ENCODE measurements at regions not wholly inside any gene's neighbourhood (a gene's known extent, or its start where the extent isn't known, plus 50 kb on each side); places are given as distances from the start of the nearest gene placed in this dataset.

- no peaks in the 10 kb centered on the region for H3K27me3 ChIP-seq (ENCODE audit: control insufficient read depth, insufficient read depth, low read length)
- DNase-seq (ENCODE audit: low read depth, low spot score) (no peak), ATAC-seq (no peak)
- CTCF ChIA-PET, result no interaction called here
- in situ Hi-C loops (cut with HindIII; ENCODE audit: low pct_unique_long_range_greater_than_20kb, low sequenced_read_pairs) (no loop called here), intact Hi-C loops (cut with micrococcal nuclease; ENCODE audit: unreplicated experiment) (loop anchor here (10.0 kb wide), 1 partner anchor 130 kb away; no protein-coding TSS in a partner anchor)
- POLR2A ChIA-PET, result no interaction called here
- H3K27ac ChIP-seq (ENCODE audit: low read length), result no peak overlapping the region
- TF ChIP-seq SIN3A (IDR thresholded peaks at IDR 0.05; ENCODE audit: borderline replicate concordance, insufficient read depth, low read depth, low read length), result no peak
- H3K9me3 ChIP-seq (ENCODE audit: control insufficient read depth, insufficient read depth, low read depth, low read length), result no peaks in the 10 kb centered on the region
- no TSS peak for BruUV-seq (replicated peaks)
- H3K4me1 ChIP-seq (ENCODE audit: control insufficient read depth, insufficient read depth, low read length), result no peaks in the 10 kb centered on the region
- H3K36me3 ChIP-seq (ENCODE audit: control insufficient read depth, insufficient read depth, low read length), result no peaks in the 10 kb centered on the region
- H3K4me3 ChIP-seq (ENCODE audit: low read depth in 2 of 2, low read length in 2 of 2), result no peak overlapping the region
Observed at GRCh38 chr15:69724333-69724732, 271.7 kb downstream of the RPLP1 start.

DNA sequence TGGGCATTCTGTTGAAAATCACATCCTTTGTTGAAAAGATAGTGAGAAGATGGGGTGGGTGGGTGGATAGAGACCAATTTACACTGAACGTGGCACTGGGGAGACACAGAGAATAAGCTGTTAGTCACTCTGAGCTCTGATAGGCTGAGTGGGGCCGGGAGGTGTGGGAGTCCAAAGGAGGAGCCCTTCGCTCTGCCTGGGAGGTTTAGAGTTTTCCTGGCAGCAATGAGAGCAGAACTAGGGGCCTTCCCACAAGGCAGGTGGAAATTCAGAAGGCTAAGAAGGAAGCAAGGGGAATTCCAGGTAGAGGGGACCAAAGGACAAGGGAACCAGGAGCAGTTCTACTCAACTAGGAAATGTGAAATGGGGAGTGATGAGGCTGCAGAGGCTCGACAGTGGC, 272.7 kb downstream of the RPLP1 start:
- ATAC-seq, result no peak
- no peak overlapping the region for H3K4me3 ChIP-seq (ENCODE audit: low read depth in 2 of 2, low read length in 2 of 2)
- CTCF ChIA-PET, result interaction anchor here (0.6 to 0.7 kb wide), 2 partner anchors 149 to 813 kb away, joined by 7 to 9 read pairs; no protein-coding TSS in a partner anchor

DNA sequence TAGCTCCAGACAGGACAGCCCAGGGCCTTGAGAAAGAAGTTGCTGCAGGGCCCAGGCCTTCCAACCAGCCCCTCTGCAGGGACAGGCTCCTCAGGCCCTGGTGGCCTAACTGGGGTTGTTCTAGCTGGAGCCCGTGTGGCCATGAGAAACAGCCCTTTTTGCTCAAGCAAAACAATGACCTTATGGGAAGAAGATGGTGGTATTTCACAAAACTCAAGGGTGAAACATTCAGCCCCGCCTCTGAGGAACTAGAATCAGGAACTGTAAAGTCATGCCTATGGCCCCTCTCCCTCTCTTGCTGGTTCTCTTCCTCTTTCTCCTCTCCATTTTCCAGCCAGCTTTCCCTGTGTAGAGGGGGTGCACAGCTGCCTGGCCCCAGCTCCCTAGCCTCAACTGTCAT, 273.3 kb downstream of the RPLP1 start:
- DNase-seq (ENCODE audit: low read depth, low spot score) (no peak), ATAC-seq (no peak)
- Histone ChIP-seq H3K27ac (ENCODE audit: low read length) (no peak overlapping the region), H3K4me3 (ENCODE audit: low read depth in 2 of 2, low read length in 2 of 2) (no peak overlapping the region), H3K4me1 (ENCODE audit: control insufficient read depth, insufficient read depth, low read length) (no peaks in the 10 kb centered on the region), H3K27me3 (ENCODE audit: control insufficient read depth, insufficient read depth, low read length) (no peaks in the 10 kb centered on the region), H3K36me3 (ENCODE audit: control insufficient read depth, insufficient read depth, low read length) (no peaks in the 10 kb centered on the region), H3K9me3 (ENCODE audit: control insufficient read depth, insufficient read depth, low read depth, low read length) (no peaks in the 10 kb centered on the region)
- in situ Hi-C loops (cut with HindIII; ENCODE audit: low pct_unique_long_range_greater_than_20kb, low sequenced_read_pairs) (no loop called here), intact Hi-C loops (cut with micrococcal nuclease; ENCODE audit: unreplicated experiment) (loop anchor here (10.0 kb wide), 1 partner anchor 131 kb away; no protein-coding TSS in a partner anchor)
- ChIA-PET POLR2A (no interaction called here), CTCF (no interaction called here)
- BruUV-seq (replicated peaks), result no TSS peak
- TF ChIP-seq TCF7L2 (IDR thresholded peaks at IDR 0.05; ENCODE audit: low read depth, low read length), result no peak
- TF ChIP-seq, protein P1, sequence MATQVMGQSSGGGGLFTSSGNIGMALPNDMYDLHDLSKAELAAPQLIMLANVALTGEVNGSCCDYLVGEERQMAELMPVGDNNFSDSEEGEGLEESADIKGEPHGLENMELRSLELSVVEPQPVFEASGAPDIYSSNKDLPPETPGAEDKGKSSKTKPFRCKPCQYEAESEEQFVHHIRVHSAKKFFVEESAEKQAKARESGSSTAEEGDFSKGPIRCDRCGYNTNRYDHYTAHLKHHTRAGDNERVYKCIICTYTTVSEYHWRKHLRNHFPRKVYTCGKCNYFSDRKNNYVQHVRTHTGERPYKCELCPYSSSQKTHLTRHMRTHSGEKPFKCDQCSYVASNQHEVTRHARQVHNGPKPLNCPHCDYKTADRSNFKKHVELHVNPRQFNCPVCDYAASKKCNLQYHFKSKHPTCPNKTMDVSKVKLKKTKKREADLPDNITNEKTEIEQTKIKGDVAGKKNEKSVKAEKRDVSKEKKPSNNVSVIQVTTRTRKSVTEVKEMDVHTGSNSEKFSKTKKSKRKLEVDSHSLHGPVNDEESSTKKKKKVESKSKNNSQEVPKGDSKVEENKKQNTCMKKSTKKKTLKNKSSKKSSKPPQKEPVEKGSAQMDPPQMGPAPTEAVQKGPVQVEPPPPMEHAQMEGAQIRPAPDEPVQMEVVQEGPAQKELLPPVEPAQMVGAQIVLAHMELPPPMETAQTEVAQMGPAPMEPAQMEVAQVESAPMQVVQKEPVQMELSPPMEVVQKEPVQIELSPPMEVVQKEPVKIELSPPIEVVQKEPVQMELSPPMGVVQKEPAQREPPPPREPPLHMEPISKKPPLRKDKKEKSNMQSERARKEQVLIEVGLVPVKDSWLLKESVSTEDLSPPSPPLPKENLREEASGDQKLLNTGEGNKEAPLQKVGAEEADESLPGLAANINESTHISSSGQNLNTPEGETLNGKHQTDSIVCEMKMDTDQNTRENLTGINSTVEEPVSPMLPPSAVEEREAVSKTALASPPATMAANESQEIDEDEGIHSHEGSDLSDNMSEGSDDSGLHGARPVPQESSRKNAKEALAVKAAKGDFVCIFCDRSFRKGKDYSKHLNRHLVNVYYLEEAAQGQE (IDR thresholded peaks at IDR 0.05; ENCODE audit: insufficient read depth in 1 of 2, low read depth in 2 of 2, low read length in 1 of 2), result no peak
- no peak for TF ChIP-seq POLR2AphosphoS5 (IDR thresholded peaks at IDR 0.05; ENCODE audit: low read depth, low read length)
- TF ChIP-seq CTCF (IDR thresholded peaks at IDR 0.05), result no peak
- no peak for TF ChIP-seq SIN3A (IDR thresholded peaks at IDR 0.05; ENCODE audit: borderline replicate concordance, insufficient read depth, low read depth, low read length)

More for the DNA sequence above, 272.7 kb downstream of the RPLP1 start:
- in situ Hi-C loops (cut with HindIII; ENCODE audit: low pct_unique_long_range_greater_than_20kb, low sequenced_read_pairs), result no loop called here
- no TSS peak for BruUV-seq (replicated peaks)
- Histone ChIP-seq H3K4me1 (ENCODE audit: control insufficient read depth, insufficient read depth, low read length) (no peaks in the 10 kb centered on the region), H3K36me3 (ENCODE audit: control insufficient read depth, insufficient read depth, low read length) (no peaks in the 10 kb centered on the region), H3K9me3 (ENCODE audit: control insufficient read depth, insufficient read depth, low read depth, low read length) (no peaks in the 10 kb centered on the region), H3K27me3 (ENCODE audit: control insufficient read depth, insufficient read depth, low read length) (no peaks in the 10 kb centered on the region), H3K27ac (ENCODE audit: low read length) (no peak overlapping the region)
- intact Hi-C loops (cut with micrococcal nuclease; ENCODE audit: unreplicated experiment), result loop anchor here (10.0 kb wide), 1 partner anchor 130 kb away; no protein-coding TSS in a partner anchor
- no peak for TF ChIP-seq CTCF (IDR thresholded peaks at IDR 0.05)
- TF ChIP-seq TCF7L2 (IDR thresholded peaks at IDR 0.05; ENCODE audit: low read depth, low read length), result no peak
- DNase-seq (ENCODE audit: low read depth, low spot score), result no peak
- POLR2A ChIA-PET, result no interaction called here
